Ishikawa (cell line): ENCODE measurements at regions not wholly inside any gene's neighbourhood (a gene's known extent, or its start where the extent isn't known, plus 50 kb on each side); places are given as distances from the start of the nearest gene placed in this dataset.

Experiments
- CREB1 ChIP-seq: IDR thresholded peaks from 2 replicates; pipeline ENCODE4 v1.6.1; 2012; ENCODE audit warnings: low read depth
- EP300 ChIP-seq: IDR thresholded peaks from 2 replicates; pipeline ENCODE4 v1.6.1; 2012; ENCODE audit warnings: borderline replicate concordance
- FOXM1 ChIP-seq: IDR thresholded peaks from 2 replicates; pipeline ENCODE4 v1.6.1; 2012; ENCODE audit warnings: low read depth, borderline replicate concordance
- MAX ChIP-seq: IDR thresholded peaks from 2 replicates; pipeline ENCODE4 v1.6.1; 2012
- REST ChIP-seq: IDR thresholded peaks from 2 replicates; pipeline ENCODE4 v1.6.1; 2012; ENCODE audit warnings: low read depth, mild to moderate bottlenecking
- TAF1 ChIP-seq: IDR thresholded peaks from 2 replicates; pipeline ENCODE4 v1.6.1; 2012; ENCODE audit warnings: low read depth, mild to moderate bottlenecking
- USF1 ChIP-seq: IDR thresholded peaks from 2 replicates; pipeline ENCODE4 v1.6.1; 2012
- YY1 ChIP-seq: IDR thresholded peaks from 2 replicates; pipeline ENCODE4 v1.6.1; 2012; ENCODE audit warnings: low read depth

- TF ChIP-seq TAF1 = no peak
- no peak for TF ChIP-seq YY1
- TF ChIP-seq FOXM1 = no peak
- no peak for TF ChIP-seq REST
- no peak for TF ChIP-seq EP300
- no peak for TF ChIP-seq CREB1
- TF ChIP-seq USF1 = no peak
- TF ChIP-seq MAX = no peak
These were observed 274.9 kb upstream of the SLC30A5 start for GRCh38 chr5:68818870-68819269.
